Activated T-cell treated with anti-CD3 and anti-CD28 coated beads, Interleukin-2, amount 50 U/mL, for 72 hours (primary cell): ENCODE measurements at regions not wholly inside any gene's neighbourhood (a gene's known extent, or its start where the extent isn't known, plus 50 kb on each side); places are given as distances from the start of the nearest gene placed in this dataset.

Experiments used
- ATAC-seq, 2 donors: fragments of 150-1000 bp; cut with Tn5 transposase; replicated peaks in 1 of 2; 2 replicates each; pipeline ENCODE4 v1.10.0; 2021; ENCODE audit warnings: moderate library complexity in 2 of 2, mild to moderate bottlenecking in 1 of 2
- DNase-seq, 2 donors: peaks; one replicate each; pipeline ENCODE4 v3.0.0; 2021 to 2022; ENCODE audit warnings: mixed read lengths in 1 of 2
- H3K27ac Mint-ChIP-seq: one replicate; pipeline ENCODE4 v1.8.0; 2022; ENCODE audit warnings: mild to moderate bottlenecking, moderate library complexity, mixed read lengths
- H3K27me3 Mint-ChIP-seq: one replicate; pipeline ENCODE4 v1.8.0; 2022; ENCODE audit warnings: low read depth, mixed read lengths
- H3K36me3 Mint-ChIP-seq, 2 donors: one replicate each; pipeline ENCODE4 v1.8.0; 2022; ENCODE audit warnings: mixed read lengths in 2 of 2, mild to moderate bottlenecking in 1 of 2; ENCODE audit not compliant: insufficient read depth in 2 of 2
- H3K4me1 Mint-ChIP-seq: one replicate; pipeline ENCODE4 v1.8.0; 2022; ENCODE audit warnings: low read depth, mixed read lengths
- H3K4me3 Mint-ChIP-seq, 2 donors: one replicate each; pipeline ENCODE4 v1.8.0; 2022; ENCODE audit warnings: mild to moderate bottlenecking in 2 of 2, mixed read lengths in 2 of 2, moderate library complexity in 2 of 2
- H3K9me3 Mint-ChIP-seq, 2 donors: one replicate each; pipeline ENCODE4 v1.8.0; 2022; ENCODE audit warnings: mixed read lengths in 2 of 2

DNA sequence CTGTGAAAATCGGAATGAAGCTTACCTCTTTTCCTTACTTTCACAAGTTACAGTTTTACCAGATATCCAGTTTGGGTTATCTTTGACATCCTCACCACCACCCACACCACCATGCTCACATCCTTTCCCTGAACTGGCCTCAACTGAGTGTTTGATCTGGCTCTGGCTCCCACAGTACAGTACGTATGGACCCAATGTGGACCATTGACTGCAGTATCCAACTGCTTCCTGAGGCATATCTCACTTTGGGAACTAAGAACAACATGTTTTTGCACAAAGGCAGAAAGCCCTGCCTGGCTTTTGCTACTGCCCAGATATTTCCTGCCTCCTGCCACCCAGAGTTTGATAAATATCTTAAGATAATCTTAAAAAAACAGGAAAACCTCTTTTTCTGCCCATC, 1232.0 kb upstream of the CDH18 start:
- H3K4me3 Mint-ChIP-seq, result no peak overlapping the region
- no peaks in the 10 kb centered on the region for H3K4me1 Mint-ChIP-seq
- ATAC-seq (no peak), DNase-seq (no peak)
- H3K36me3 Mint-ChIP-seq, result no peaks in the 10 kb centered on the region
- peaks cover 10 to 11% of the 10 kb centered on the region in 2 donors for H3K9me3 Mint-ChIP-seq
- no peaks in the 10 kb centered on the region for H3K27me3 Mint-ChIP-seq
- no peak overlapping the region for H3K27ac Mint-ChIP-seq

DNA sequence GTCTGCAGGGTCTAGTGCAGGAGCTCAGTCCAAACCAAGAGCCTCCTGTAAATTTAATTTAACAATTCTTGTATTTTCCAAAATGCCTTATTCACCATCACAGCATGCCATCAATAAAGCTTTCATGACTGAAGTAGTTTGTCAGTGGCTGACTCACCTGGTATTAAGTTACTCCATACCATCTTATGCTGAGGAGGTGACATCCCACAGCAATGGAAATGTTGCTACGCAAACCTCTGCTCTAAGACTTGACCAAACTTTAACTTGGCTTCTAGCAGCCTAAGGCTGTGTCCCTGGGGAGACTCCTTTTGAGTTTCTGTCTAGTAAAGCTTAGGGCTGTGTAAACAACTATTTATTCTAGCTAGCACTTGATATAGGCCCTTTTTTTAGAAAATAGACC, 1231.3 kb upstream of the CDH18 start:
- no peak overlapping the region for H3K27ac Mint-ChIP-seq
- DNase-seq, result no peak
- H3K4me3 Mint-ChIP-seq, result no peak overlapping the region

DNA sequence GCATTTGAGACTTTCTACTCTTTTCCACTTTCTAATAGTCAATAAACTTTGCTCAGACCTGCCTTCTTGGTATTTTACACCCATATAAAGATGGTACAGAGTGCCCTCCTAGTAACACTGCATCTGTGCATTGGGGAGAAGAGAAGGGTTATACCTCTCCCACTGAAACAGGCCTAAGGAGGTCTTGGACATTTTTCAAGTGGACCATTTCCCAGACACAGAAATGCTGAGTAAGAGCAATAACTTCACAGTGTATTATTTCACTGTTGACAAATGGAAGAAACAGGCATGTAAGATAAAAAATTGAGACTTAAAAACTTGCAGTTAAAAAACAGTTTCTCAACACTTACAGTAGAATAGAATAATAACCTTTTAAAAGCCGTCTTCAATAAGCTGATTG, 1224.0 kb upstream of the CDH18 start:
- no peaks in the 10 kb centered on the region for H3K36me3 Mint-ChIP-seq
- H3K4me3 Mint-ChIP-seq, result no peak overlapping the region
- DNase-seq (no peak), ATAC-seq (no peak)
- peaks cover 8% of the 10 kb centered on the region in 2 donors for H3K9me3 Mint-ChIP-seq
- no peaks in the 10 kb centered on the region for H3K4me1 Mint-ChIP-seq
- no peaks in the 10 kb centered on the region for H3K27me3 Mint-ChIP-seq
- H3K27ac Mint-ChIP-seq, result no peak overlapping the region

More for the DNA sequence above, 1231.3 kb upstream of the CDH18 start:
- Mint-ChIP-seq H3K36me3 (no peaks in the 10 kb centered on the region), H3K27me3 (no peaks in the 10 kb centered on the region), H3K4me1 (no peaks in the 10 kb centered on the region), H3K9me3 (peaks cover 11 to 12% of the 10 kb centered on the region in 2 donors)
- no peak for ATAC-seq

DNA sequence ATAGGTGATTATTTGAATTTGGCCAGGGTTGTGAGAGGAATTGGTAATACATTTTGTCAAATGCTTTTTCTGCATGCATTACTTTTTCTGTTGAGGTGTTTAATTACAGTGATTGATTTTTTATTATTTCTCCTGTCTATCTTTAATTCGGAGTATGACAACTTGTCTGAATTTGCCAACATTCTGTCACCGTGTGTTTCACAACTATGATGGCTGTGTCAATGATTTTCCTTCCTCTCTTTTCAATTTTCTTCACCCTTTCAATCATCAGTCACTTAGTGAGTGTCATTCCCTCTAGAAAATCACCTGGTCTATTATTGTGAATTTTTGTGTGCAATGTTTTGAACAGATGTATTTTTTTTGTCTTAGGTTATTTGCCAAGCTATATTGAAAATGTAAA, 1221.4 kb upstream of the CDH18 start:
- no peak for ATAC-seq
- Mint-ChIP-seq H3K36me3 (no peaks in the 10 kb centered on the region), H3K9me3 (peaks cover 4 to 8% of the 10 kb centered on the region in 2 donors), H3K27me3 (no peaks in the 10 kb centered on the region), H3K27ac (no peak overlapping the region), H3K4me3 (no peak overlapping the region), H3K4me1 (no peaks in the 10 kb centered on the region)
- DNase-seq, result no peak

DNA sequence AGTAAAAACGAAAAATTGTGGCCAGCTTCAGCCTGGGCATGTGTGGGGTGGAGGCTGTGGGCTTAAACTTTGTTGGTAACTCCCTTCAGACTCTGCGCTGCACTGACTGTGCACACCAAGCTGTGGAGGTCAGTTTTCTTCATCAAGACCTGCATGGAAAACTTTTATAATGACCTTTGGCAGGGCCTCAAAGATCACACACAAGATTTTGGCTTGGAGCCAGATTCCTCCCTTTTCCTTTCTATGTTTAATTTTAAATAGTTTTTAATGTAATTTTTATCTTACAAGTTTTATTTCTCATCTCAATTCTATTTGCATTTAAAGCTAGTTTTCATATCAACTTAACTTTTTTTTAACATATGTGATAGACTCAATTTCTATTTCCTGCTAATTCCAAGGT, 1211.1 kb upstream of the CDH18 start:
- no peaks in the 10 kb centered on the region for H3K4me1 Mint-ChIP-seq
- ATAC-seq, result no peak

DNA sequence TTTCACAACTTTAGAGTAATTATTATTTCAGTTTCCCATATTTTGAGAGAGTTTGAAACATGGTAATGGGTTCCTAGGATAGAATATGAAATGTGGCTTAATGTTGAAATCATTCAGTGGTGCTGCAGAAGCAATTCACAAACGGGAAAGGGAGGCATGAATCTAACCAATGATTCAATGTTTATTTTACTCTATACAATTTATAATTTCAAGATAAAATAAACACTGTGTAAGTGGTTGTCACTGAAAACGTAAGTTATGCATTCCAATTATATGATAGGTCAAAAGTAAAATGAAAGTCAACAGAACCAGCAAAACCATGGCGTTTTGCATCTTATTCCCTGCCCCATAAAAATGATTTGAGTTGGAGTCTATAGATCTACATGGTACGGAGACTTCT, 1207.1 kb upstream of the CDH18 start:
- H3K9me3 Mint-ChIP-seq, result peaks cover 6 to 7% of the 10 kb centered on the region in 2 donors
- H3K4me1 Mint-ChIP-seq, result no peaks in the 10 kb centered on the region
- H3K27me3 Mint-ChIP-seq, result no peaks in the 10 kb centered on the region
- ATAC-seq (no peak), DNase-seq (no peak)
- no peak overlapping the region for H3K27ac Mint-ChIP-seq
- H3K4me3 Mint-ChIP-seq, result no peak overlapping the region
- peaks cover 0 to 2% of the 10 kb centered on the region in 2 donors for H3K36me3 Mint-ChIP-seq

More for the DNA sequence above, 1211.1 kb upstream of the CDH18 start:
- peaks cover 0 to 4% of the 10 kb centered on the region in 2 donors for H3K36me3 Mint-ChIP-seq
- no peak for DNase-seq
- no peak overlapping the region for H3K4me3 Mint-ChIP-seq
- H3K27me3 Mint-ChIP-seq, result no peaks in the 10 kb centered on the region
- no peak overlapping the region for H3K27ac Mint-ChIP-seq
- peaks cover 6 to 7% of the 10 kb centered on the region in 2 donors for H3K9me3 Mint-ChIP-seq

DNA sequence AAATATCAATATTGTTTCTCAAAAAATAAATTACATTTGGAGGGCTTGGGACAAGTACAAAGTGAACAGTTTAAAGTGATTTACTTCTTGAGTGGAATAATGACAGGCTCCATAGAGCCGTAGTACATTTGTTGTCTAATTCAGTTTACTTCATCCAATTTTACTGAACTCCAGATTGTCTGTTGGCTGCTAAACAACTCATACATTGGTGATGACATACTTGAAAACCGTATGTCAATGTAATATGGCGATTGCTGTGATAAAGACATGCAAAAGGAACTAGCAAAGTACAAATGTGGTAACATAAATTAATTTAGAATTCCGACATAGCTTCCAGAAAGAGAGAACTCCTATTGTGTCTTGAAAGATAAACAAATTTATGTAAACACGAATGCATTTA, 1197.5 kb upstream of the CDH18 start:
- H3K27me3 Mint-ChIP-seq, result no peaks in the 10 kb centered on the region
- ATAC-seq, result no peak
- no peaks in the 10 kb centered on the region for H3K4me1 Mint-ChIP-seq
- H3K4me3 Mint-ChIP-seq, result no peak overlapping the region
- no peaks in the 10 kb centered on the region for H3K36me3 Mint-ChIP-seq
- no peak overlapping the region for H3K27ac Mint-ChIP-seq
- no peak for DNase-seq
- peaks cover 0 to 7% of the 10 kb centered on the region in 2 donors for H3K9me3 Mint-ChIP-seq

DNA sequence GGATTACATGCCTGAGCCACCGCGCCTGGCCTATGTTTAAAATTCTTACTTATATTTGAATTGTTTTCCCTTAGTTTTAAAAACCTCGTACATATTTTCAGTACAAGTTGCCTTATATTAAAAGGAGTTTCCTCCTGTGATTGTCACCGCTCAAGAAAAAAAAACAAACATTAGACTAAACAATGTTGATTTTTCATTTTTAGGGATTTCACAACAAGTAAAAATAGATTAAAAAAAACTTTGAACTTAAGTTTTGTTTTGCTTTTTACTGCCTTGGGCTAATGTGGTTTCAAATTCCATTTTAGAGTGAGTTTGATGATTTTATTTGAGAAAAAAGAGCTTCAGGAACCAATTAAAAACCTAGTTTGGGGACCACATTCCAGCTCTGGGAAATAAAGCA, 1196.6 kb upstream of the CDH18 start:
- peaks cover 0 to 8% of the 10 kb centered on the region in 2 donors for H3K9me3 Mint-ChIP-seq
- no peak for DNase-seq
- no peak overlapping the region for H3K27ac Mint-ChIP-seq
- H3K36me3 Mint-ChIP-seq, result no peaks in the 10 kb centered on the region
- no peak for ATAC-seq
- H3K4me3 Mint-ChIP-seq, result no peak overlapping the region
- no peaks in the 10 kb centered on the region for H3K27me3 Mint-ChIP-seq
- no peaks in the 10 kb centered on the region for H3K4me1 Mint-ChIP-seq

DNA sequence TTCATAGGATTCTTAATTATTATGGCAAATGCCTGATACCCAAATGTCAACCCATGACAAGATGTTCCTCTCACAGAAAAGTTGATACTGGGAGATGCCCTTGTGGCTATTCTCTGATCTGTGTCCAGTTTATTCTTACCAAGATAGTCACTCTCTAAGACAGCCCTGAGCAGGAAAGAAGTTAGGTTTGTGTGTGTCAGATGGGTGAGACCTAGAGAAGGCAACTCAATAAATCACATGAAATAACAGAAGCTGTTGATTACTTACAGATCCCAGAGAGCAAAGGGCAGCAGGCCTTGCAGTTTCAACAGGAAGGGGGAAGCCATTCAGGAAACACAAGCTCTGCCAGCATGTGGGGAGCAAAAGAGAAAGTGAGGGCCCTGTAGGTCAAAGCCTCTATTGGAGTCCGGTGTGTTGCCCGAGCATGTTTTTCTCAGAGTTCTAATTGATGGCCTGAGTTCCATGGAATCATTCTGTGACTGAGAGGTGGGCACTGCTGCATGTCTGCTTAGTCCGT, 1193.7 kb upstream of the CDH18 start:
- H3K9me3 Mint-ChIP-seq, result peaks cover 0 to 8% of the 10 kb centered on the region in 2 donors
- H3K27ac Mint-ChIP-seq, result no peak overlapping the region

DNA sequence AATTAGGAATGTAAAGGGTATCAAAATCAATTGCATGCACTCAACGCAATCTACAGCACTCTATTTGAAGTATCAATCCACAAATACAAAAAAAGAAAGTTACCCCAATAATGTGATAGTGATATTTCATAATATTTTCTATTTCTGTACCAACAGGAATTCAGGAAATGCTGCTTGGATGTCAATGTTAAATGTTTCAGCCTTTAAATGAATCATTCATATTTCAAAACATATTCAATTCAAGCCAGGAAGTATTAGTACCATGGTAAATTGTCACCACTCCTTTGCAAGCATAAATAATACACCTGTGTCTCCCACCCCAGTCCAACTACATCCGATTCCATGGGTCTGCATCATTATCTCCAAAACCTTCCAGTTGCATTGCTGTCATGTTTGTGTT, 1185.5 kb upstream of the CDH18 start:
- no peak for DNase-seq
- H3K27ac Mint-ChIP-seq, result no peak overlapping the region
- H3K4me3 Mint-ChIP-seq, result no peak overlapping the region
- no peaks in the 10 kb centered on the region for H3K9me3 Mint-ChIP-seq
- ATAC-seq, result no peak
- H3K27me3 Mint-ChIP-seq, result no peaks in the 10 kb centered on the region
- H3K4me1 Mint-ChIP-seq, result no peaks in the 10 kb centered on the region
- H3K36me3 Mint-ChIP-seq, result no peaks in the 10 kb centered on the region

More for the DNA sequence above, 1193.7 kb upstream of the CDH18 start:
- DNase-seq, result no peak
- Mint-ChIP-seq H3K4me3 (no peak overlapping the region), H3K36me3 (no peaks in the 10 kb centered on the region), H3K4me1 (no peaks in the 10 kb centered on the region), H3K27me3 (no peaks in the 10 kb centered on the region)
- no peak for ATAC-seq

DNA sequence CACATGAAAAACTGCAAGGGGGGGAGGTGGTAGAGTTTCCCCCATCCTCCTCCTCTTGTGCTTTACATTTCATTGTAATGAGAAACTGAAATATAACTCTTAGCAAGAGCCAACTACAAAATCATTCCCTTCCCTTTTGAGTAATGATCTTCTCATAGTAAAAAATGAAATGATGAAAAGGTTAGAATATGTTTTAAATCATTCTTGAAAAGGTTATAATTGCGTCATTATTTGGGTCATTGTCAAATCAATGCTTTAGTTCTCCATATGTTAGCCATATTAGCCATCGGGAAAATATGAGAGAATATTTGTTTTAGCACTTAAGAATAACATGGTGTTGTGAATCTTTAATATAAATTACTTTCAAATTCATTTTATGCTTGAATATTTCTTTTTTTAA, 1185.0 kb upstream of the CDH18 start:
- no peaks in the 10 kb centered on the region for H3K36me3 Mint-ChIP-seq
- H3K27me3 Mint-ChIP-seq, result no peaks in the 10 kb centered on the region
- DNase-seq (no peak), ATAC-seq (no peak)
- no peaks in the 10 kb centered on the region for H3K4me1 Mint-ChIP-seq
- H3K9me3 Mint-ChIP-seq, result no peaks in the 10 kb centered on the region
- H3K4me3 Mint-ChIP-seq, result no peak overlapping the region
- no peak overlapping the region for H3K27ac Mint-ChIP-seq

DNA sequence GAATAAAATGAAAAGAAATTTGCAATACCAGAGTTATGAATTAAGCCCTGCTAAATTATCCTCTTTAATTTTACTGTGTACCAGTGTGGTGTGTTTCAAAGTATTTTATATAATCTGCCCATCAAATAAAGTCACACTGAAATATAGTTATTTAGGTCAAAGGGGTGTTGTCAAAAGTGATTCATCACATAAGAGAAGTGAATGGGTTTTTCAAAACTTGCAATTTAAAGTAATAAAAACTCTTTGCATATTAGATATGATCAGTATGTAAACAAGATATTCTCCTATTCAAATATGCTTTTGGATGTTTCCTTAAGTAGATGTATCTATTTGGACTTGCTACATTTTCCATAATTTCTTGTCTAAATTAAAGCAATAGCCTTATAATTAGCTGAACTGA, 1183.0 kb upstream of the CDH18 start:
- Mint-ChIP-seq H3K27me3 (no peaks in the 10 kb centered on the region), H3K36me3 (peaks cover 0 to 4% of the 10 kb centered on the region in 2 donors), H3K4me3 (no peak overlapping the region), H3K4me1 (no peaks in the 10 kb centered on the region), H3K9me3 (peaks cover 0 to 3% of the 10 kb centered on the region in 2 donors), H3K27ac (no peak overlapping the region)
- no peak for ATAC-seq
- DNase-seq, result no peak

DNA sequence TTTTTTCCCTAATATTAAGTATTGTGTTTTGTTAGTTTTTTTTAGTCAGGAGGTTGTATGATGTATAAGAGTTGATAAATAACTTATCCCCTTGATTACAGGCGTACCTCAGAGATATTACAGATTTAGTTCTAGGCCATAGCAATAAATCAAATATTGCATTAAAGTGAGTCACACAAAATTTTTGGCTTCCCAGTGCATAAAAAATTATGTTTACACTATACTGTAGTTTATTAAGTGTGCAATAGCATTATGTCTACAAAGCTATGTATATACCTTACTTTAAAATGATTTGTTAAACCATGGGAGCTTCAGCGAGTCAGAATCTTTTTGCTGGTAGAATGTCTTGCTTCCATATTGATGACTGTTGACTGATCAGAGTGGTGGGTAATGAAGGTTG, 1180.6 kb upstream of the CDH18 start:
- Mint-ChIP-seq H3K27me3 (no peaks in the 10 kb centered on the region), H3K36me3 (peaks cover 0 to 4% of the 10 kb centered on the region in 2 donors), H3K4me3 (no peak overlapping the region), H3K4me1 (no peaks in the 10 kb centered on the region), H3K9me3 (peaks cover 1 to 3% of the 10 kb centered on the region in 2 donors), H3K27ac (no peak overlapping the region)
- no peak for DNase-seq
- ATAC-seq, result no peak

DNA sequence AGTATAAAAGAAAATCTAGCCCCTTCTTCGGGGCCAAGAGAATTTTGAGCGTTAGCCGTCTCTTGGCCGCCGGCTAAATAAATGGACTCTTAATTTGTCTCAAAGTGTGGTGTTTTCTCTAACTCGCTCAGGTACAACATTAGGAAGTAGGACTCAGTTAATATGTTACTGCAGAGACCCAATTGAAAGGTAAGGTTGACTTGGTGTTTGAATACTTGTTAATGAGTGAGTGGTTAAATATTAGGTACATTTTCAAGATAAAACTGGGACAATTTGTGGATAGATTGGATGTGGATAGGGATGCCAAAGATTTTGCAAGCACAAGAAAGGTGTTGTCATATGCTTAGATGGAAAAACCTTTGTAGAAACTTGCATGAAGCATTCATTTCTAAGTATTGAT, 1177.3 kb upstream of the CDH18 start:
- ATAC-seq, result no peak
- H3K27me3 Mint-ChIP-seq, result no peaks in the 10 kb centered on the region
- no peak for DNase-seq
- peaks cover 1 to 3% of the 10 kb centered on the region in 2 donors for H3K9me3 Mint-ChIP-seq
- H3K4me3 Mint-ChIP-seq, result no peak overlapping the region
- peaks cover 0 to 4% of the 10 kb centered on the region in 2 donors for H3K36me3 Mint-ChIP-seq
- no peak overlapping the region for H3K27ac Mint-ChIP-seq
- no peaks in the 10 kb centered on the region for H3K4me1 Mint-ChIP-seq
